ENCODE measurements at regions not wholly inside any gene's neighbourhood (a gene's known extent, or its start where the extent isn't known, plus 50 kb on each side); places are given as distances from the start of the nearest gene placed in this dataset.

GRCh38 chr6:132213732-132214131 lies 187.5 kb downstream of the MOXD1 start:
- Mint-ChIP-seq H3K9me3 (peaks cover 0 to 2% of the 10 kb centered on the region in 2 donors), H3K4me1 (no peaks in the 10 kb centered on the region)
- DNase-seq: no peak

GRCh38 chr6:132213191-132213590 lies 188.1 kb downstream of the MOXD1 start:
- no peaks in the 10 kb centered on the region for H3K36me3 Mint-ChIP-seq
- peaks cover 0 to 16% of the 10 kb centered on the region in 2 donors for H3K27me3 Mint-ChIP-seq
- H3K27ac Mint-ChIP-seq: no peak overlapping the region
- H3K9me3 Mint-ChIP-seq: peaks cover 0 to 2% of the 10 kb centered on the region in 2 donors
- no peak overlapping the region for H3K4me3 Mint-ChIP-seq
- no peak for ATAC-seq (replicated peaks)
- H3K4me1 Mint-ChIP-seq: no peaks in the 10 kb centered on the region
- DNase-seq: no peak

More at GRCh38 chr6:132213732-132214131, 187.5 kb downstream of the MOXD1 start:
- Mint-ChIP-seq H3K27me3 (peaks cover 0 to 13% of the 10 kb centered on the region in 2 donors), H3K4me3 (no peak overlapping the region), H3K36me3 (no peaks in the 10 kb centered on the region), H3K27ac (no peak overlapping the region)
- ATAC-seq (replicated peaks): no peak

GRCh38 chr6:132210886-132211563 lies 190.2 kb downstream of the MOXD1 start:
- ATAC-seq (replicated peaks) (no peak), DNase-seq (no peak)
- H3K27ac Mint-ChIP-seq: no peak overlapping the region
- peaks cover 0 to 2% of the 10 kb centered on the region in 2 donors for H3K9me3 Mint-ChIP-seq
- H3K36me3 Mint-ChIP-seq: no peaks in the 10 kb centered on the region
- peaks cover 8 to 21% of the 10 kb centered on the region in 2 donors for H3K27me3 Mint-ChIP-seq
- no peaks in the 10 kb centered on the region for H3K4me1 Mint-ChIP-seq
- H3K4me3 Mint-ChIP-seq: no peak overlapping the region

- H3K4me1 Mint-ChIP-seq: no peaks in the 10 kb centered on the region
- DNase-seq (no peak), ATAC-seq (replicated peaks) (no peak)
- no peak overlapping the region for H3K4me3 Mint-ChIP-seq
- H3K27me3 Mint-ChIP-seq: peaks cover 8 to 21% of the 10 kb centered on the region in 2 donors
- H3K36me3 Mint-ChIP-seq: no peaks in the 10 kb centered on the region
- peaks cover 0 to 3% of the 10 kb centered on the region in 2 donors for H3K9me3 Mint-ChIP-seq
- no peak overlapping the region for H3K27ac Mint-ChIP-seq
These were observed 191.9 kb downstream of the MOXD1 start for GRCh38 chr6:132209351-132209750.

GRCh38 chr6:132207991-132208390 lies 193.3 kb downstream of the MOXD1 start:
- ATAC-seq (replicated peaks): no peak
- H3K27ac Mint-ChIP-seq: no peak overlapping the region

GRCh38 chr6:132205946-132206345 lies 195.3 kb downstream of the MOXD1 start:
- no peaks in the 10 kb centered on the region for H3K36me3 Mint-ChIP-seq
- H3K4me1 Mint-ChIP-seq: no peaks in the 10 kb centered on the region
- DNase-seq: no peak
- H3K27me3 Mint-ChIP-seq: peaks cover 8 to 21% of the 10 kb centered on the region in 2 donors
- no peak overlapping the region for H3K4me3 Mint-ChIP-seq
- H3K9me3 Mint-ChIP-seq: peaks cover 0 to 4% of the 10 kb centered on the region in 2 donors
- no peak for ATAC-seq (replicated peaks)
- no peak overlapping the region for H3K27ac Mint-ChIP-seq

More at GRCh38 chr6:132207991-132208390, 193.3 kb downstream of the MOXD1 start:
- Mint-ChIP-seq H3K4me1 (no peaks in the 10 kb centered on the region), H3K27me3 (peaks cover 8 to 21% of the 10 kb centered on the region in 2 donors), H3K9me3 (peaks cover 0 to 4% of the 10 kb centered on the region in 2 donors), H3K36me3 (no peaks in the 10 kb centered on the region), H3K4me3 (no peak overlapping the region)
- DNase-seq: no peak

- ATAC-seq (replicated peaks) (no peak), DNase-seq (no peak)
- peaks cover 0 to 6% of the 10 kb centered on the region in 2 donors for H3K9me3 Mint-ChIP-seq
- H3K4me3 Mint-ChIP-seq: no peak overlapping the region
- no peaks in the 10 kb centered on the region for H3K36me3 Mint-ChIP-seq
- no peaks in the 10 kb centered on the region for H3K4me1 Mint-ChIP-seq
- H3K27me3 Mint-ChIP-seq: peaks cover 8 to 17% of the 10 kb centered on the region in 2 donors
- no peak overlapping the region for H3K27ac Mint-ChIP-seq
These were observed 196.7 kb downstream of the MOXD1 start for GRCh38 chr6:132204591-132204990.

- H3K4me1 Mint-ChIP-seq: no peaks in the 10 kb centered on the region
- no peaks in the 10 kb centered on the region for H3K36me3 Mint-ChIP-seq
- peaks cover 0 to 6% of the 10 kb centered on the region in 2 donors for H3K9me3 Mint-ChIP-seq
- H3K27me3 Mint-ChIP-seq: peaks cover 5 to 8% of the 10 kb centered on the region in 2 donors
- H3K4me3 Mint-ChIP-seq: no peak overlapping the region
- DNase-seq (no peak), ATAC-seq (replicated peaks) (no peak)
- H3K27ac Mint-ChIP-seq: no peak overlapping the region
These were observed 198.7 kb downstream of the MOXD1 start for GRCh38 chr6:132202574-132202973.

- no peak for DNase-seq
- Mint-ChIP-seq H3K9me3 (peaks cover 0 to 12% of the 10 kb centered on the region in 2 donors), H3K36me3 (peaks cover 0 to 1% of the 10 kb centered on the region in 2 donors), H3K27me3 (no peaks in the 10 kb centered on the region), H3K27ac (no peak overlapping the region), H3K4me1 (no peaks in the 10 kb centered on the region), H3K4me3 (no peak overlapping the region)
- ATAC-seq (replicated peaks): no peak
These were observed 201.9 kb downstream of the MOXD1 start for GRCh38 chr6:132199343-132199742.

- no peak for DNase-seq
- Mint-ChIP-seq H3K27ac (no peak overlapping the region), H3K27me3 (no peaks in the 10 kb centered on the region), H3K9me3 (peaks cover 0 to 11% of the 10 kb centered on the region in 2 donors), H3K4me1 (no peaks in the 10 kb centered on the region), H3K36me3 (peaks cover 0 to 1% of the 10 kb centered on the region in 2 donors), H3K4me3 (no peak overlapping the region)
- no peak for ATAC-seq (replicated peaks)
These were observed 202.4 kb downstream of the MOXD1 start for GRCh38 chr6:132198896-132199295.

- Mint-ChIP-seq H3K4me1 (no peaks in the 10 kb centered on the region), H3K4me3 (no peak overlapping the region), H3K27ac (no peak overlapping the region), H3K27me3 (no peaks in the 10 kb centered on the region), H3K9me3 (peaks cover 0 to 11% of the 10 kb centered on the region in 2 donors), H3K36me3 (peaks cover 0 to 1% of the 10 kb centered on the region in 2 donors)
- no peak for DNase-seq
- ATAC-seq (replicated peaks): no peak
These were observed 203.2 kb downstream of the MOXD1 start for GRCh38 chr6:132198040-132198439.

- ATAC-seq (replicated peaks): no peak
- no peaks in the 10 kb centered on the region for H3K27me3 Mint-ChIP-seq
These were observed 206.7 kb downstream of the MOXD1 start for GRCh38 chr6:132194529-132194928.

GRCh38 chr6:132192631-132193030 lies 208.6 kb downstream of the MOXD1 start:
- H3K9me3 Mint-ChIP-seq: peaks cover 0 to 8% of the 10 kb centered on the region in 2 donors
- H3K36me3 Mint-ChIP-seq: peaks cover 0 to 1% of the 10 kb centered on the region in 2 donors
- DNase-seq: no peak
- H3K4me1 Mint-ChIP-seq: peaks cover 12 to 22% of the 10 kb centered on the region in 2 donors
- H3K27me3 Mint-ChIP-seq: no peaks in the 10 kb centered on the region
- no peak for ATAC-seq (replicated peaks)
- H3K27ac Mint-ChIP-seq: no peak overlapping the region
- H3K4me3 Mint-ChIP-seq: no peak overlapping the region

More at GRCh38 chr6:132194529-132194928, 206.7 kb downstream of the MOXD1 start:
- Mint-ChIP-seq H3K27ac (no peak overlapping the region), H3K36me3 (peaks cover 0 to 1% of the 10 kb centered on the region in 2 donors), H3K4me1 (peaks cover 9 to 14% of the 10 kb centered on the region in 2 donors), H3K9me3 (peaks cover 0 to 8% of the 10 kb centered on the region in 2 donors), H3K4me3 (no peak overlapping the region)
- DNase-seq: no peak

- peak overlapping the region; percentile 71 for H3K27ac Mint-ChIP-seq
- peaks cover 12 to 22% of the 10 kb centered on the region in 2 donors for H3K4me1 Mint-ChIP-seq
- peaks cover 0 to 1% of the 10 kb centered on the region in 2 donors for H3K36me3 Mint-ChIP-seq
- ATAC-seq (replicated peaks) (peak; percentile 54 to 58), DNase-seq (no peak)
- no peaks in the 10 kb centered on the region for H3K27me3 Mint-ChIP-seq
- H3K9me3 Mint-ChIP-seq: peaks cover 0 to 8% of the 10 kb centered on the region in 2 donors
- no peak overlapping the region for H3K4me3 Mint-ChIP-seq
These were observed 210.5 kb downstream of the MOXD1 start for GRCh38 chr6:132190815-132191175.
